C1 segment of cervical spinal cord (tissue), 14 donors: ENCODE measurements at regions not wholly inside any gene's neighbourhood (a gene's known extent, or its start where the extent isn't known, plus 50 kb on each side); places are given as distances from the start of the nearest gene placed in this dataset.
"Not testable (repeated sequence)": the region's sequence is repeated elsewhere in the genome, so short reads cannot be mapped to it uniquely, and the experiment has no call there.

Source experiments
- DNase-seq, 14 donors: peaks; one replicate each; lab custom pipeline; 2025; lab: John Stamatoyannopoulos, UW

DNA sequence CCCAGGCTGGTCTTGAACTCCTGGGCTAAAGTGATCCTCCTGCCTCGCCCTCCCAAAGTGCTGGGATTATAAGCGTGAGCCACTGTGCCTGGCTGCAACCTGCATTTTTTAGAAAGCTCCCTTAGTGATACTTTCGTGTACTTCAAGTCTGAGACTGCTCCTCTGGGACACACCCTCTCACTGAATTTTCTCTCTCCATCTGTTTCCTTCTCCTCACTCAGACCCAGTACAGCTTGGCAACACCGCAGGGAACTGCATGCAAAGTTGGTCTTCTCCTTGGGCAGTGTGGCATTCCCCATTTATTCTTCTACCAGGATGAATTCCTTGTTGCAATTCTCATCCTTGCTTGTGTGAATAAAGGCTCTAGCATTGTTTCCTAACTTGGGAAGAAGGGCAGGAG is 175.9 kb downstream of the LPIN1 start:
- DNase-seq, result no peak

DNA sequence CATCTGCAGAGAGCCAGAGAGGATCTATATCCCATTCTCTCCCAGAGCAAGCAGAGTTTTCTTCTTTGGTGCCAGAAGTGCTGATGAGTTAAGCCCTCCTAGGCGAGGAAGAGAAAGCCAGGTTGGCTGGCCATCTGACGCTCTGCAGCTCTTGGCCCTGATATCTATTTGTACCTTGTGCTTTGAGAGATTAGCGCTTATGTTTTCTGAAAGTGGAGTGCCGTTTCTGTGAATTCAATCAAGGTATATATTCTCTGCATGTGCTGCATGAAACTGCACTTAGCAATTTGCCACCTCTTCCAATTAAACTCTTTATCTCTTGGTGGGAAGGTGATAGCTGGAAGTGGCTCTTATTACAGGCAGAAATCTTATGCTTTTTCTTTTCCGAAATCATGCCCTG is 177.5 kb downstream of the LPIN1 start:
- DNase-seq, result no peak

DNA sequence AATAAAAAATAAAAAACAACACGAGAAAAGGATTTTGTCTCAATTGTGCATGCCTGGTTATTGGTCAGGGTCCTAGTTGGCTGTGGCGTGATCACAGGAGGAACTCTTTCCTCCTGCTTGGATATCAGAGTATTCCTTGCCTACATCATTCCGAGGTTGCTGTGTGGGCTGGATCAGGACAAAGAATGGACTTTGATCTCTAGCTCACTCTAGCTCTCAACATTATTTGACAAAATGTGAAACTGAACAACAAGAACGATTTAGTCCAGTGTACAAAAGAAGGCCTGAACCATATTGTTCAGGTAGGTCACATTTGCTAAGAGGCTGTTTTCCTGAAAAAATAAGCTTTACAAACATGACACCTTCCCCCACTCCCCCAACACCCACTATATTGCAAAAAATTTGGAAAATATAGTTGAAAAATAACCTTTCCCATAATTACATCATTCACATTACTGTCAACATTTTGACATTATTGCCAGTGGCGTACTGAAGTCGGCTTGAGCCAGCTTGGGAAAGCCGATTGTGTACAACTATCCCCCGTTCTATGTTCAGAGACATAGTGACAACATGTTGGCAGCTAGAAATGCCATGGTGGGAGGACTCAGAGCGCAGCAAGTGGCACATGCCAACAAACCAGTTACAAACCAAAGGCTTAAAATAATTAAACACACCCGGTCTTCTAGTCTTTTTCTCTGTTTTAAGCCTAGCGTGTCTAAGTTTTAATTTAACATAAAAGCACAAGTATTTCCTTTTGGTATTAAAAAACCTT is 179.0 kb downstream of the LPIN1 start:
- no peak for DNase-seq

DNA sequence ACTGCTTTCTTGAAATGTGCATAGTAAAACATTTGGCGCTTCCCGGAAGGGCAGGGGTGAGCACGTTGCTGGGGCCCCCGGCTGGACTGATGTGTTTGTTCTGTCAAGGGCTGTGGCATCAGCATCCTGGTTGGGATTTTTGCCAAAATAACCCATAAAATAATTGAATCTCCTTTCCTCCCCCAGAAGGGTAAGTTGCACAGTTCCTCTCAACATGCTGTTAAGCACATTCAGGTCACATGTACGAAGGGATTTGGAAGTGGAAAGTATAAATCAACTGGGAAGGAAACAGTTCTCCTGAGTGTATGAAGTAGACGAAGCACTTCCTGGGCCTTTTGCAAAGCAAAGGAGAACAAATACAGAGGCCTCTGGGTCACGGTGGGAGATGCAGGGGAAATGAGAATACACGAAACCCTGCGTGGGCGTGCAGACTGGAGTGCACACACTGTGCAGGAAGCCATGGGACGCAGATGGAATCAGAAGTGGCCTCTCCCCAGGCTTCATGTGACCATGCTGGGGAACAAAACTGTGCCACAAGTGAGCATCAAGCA is 183.9 kb downstream of the LPIN1 start:
- no peak for DNase-seq

DNA sequence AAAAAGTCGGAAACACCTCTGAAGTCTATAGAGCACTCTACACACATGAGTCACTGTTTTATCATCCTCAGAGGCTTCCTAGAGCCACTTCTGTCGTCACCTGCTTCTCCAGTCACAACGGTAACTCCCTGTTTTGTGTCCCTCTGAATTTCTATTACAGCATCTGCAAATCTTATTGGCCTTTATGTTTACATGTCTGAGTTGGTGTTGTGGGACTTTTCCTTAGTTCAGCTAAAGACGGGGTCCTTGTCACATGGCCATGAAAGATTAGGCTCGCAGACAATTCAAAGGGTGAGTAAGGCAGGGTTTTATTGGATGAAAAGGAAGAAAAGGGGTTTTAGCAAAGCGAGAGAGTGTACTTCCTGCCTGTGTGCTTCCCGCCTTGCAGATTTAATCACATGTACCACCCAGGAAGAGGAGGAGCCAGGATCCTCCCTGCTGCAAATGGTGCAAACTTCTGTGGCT is 185.6 kb downstream of the LPIN1 start:
- no peak for DNase-seq

DNA sequence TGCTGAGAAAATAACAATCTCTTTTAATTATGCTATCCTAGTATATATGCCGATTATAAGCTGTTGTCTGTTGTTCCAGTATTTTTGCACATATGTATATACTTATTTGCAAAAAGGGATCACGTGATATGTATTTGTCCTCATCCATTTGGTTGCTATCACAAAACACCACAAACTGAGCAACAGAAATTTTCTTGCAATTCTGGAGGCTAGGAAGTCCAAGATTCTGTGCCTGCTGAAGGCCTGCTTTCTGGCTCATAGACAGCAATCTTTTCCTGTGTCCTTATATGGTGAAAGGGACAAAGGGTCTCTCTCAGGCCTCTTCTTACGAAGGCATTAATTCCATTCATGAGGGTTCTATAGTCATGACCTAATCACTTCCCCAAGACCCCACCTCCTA is 186.5 kb downstream of the LPIN1 start:
- no peak for DNase-seq

DNA sequence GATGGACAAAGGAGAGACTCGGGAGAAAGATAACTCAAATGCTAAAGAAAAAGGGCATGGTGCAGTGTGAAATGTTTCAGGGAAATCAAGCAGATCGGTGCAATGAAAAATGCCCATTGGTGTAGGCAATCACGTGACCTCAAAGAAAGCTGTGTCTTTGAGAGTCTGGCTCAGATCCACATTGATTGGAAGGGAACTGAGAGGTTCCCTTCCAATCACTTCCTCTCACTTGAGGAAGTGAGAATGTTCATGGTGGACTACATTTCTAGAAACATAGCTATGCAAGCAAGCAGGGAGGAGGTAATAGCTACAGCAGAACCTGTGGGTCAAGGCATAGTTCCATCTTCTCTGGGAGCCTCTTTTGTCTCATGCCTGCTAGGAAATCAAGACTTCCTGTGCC is 187.4 kb downstream of the LPIN1 start:
- DNase-seq, result no peak

DNA sequence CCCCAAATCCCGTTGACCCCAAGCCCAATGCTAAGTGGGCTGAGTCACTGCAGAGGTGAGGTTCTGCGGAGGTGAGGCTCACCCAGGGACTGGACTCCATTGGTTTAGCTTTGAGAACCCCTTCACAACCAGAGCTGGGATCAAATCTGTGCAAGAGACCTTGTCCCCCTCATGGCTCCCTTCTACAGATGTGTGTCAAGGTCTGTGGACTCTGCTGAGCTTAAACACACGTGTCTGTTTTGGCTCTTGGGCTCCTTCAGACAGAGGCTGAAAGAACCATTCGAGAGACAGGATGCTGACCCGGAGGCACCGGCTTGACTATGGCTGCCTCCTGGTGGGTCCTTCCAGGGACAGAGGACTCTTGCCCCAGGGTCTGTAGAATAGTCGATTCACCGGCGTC is 190.3 kb downstream of the LPIN1 start:
- no peak for DNase-seq

DNA sequence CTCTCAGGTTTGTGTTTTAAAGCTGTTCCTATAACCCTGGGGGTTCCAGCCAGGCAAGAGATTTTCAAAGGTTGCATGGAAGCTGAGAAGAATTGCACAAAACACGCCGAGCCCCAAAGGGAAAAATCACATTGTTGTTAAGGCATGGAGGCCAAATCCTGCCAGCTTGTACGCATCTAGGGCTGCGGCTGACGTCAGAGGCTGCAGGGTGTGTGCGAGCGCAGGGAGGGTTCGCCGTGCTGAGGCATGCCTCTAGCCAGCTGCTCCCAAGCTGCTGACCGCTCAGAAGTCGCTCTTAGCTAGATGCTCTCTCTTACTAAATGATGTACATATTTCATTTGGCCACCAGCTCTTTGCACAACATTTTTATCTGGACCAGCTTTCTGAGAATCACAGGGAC is 191.8 kb downstream of the LPIN1 start:
- no peak for DNase-seq

DNA sequence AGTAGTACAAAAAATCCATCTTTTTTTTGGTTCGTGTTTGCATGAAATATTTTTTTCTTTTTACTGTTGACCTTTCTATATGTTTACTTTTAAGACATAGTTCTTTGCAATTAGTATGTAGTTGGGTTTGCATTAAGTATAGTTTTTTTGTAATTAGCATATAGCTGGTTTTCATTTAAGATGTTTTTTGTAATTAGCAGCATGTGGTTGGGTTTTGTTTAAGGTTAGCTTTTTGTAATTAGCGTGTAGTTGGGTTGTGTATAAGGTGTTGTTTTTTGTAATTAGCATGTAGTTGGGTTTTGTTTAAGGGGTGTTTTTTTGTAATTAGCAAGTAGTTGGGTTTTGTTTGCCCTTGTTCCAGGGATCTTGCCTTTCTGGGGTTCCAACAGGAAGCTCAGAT is 193.1 kb downstream of the LPIN1 start:
- DNase-seq, result no peak

DNA sequence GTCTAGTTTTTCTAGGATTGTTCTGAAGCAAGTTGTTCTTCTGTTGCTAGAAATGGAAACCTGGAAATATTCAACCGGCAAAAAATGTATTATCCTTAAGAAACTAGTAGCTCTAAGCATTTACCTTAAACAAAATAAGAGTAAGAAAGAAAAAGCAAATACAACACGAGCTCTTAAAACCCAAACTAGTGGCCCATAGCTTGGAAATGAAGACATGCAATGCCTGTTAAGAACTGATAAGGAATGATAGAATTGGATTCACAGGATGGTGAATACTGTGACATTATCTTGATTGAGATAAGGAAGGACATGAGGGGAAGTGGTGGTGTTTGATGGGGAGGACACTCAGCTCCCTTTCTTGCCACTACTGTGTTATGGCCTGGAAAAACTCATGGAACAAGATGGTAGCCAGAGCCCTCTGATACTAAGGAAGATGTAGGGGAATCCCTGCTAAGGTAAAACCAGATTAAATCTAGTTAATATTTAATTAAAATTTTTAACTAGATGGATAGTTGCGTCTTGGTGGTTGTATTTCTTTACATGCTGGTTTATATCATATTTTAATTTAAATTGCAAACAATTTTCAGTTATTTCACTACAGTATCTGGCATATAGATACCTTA is 193.8 kb downstream of the LPIN1 start:
- DNase-seq, result no peak

DNA sequence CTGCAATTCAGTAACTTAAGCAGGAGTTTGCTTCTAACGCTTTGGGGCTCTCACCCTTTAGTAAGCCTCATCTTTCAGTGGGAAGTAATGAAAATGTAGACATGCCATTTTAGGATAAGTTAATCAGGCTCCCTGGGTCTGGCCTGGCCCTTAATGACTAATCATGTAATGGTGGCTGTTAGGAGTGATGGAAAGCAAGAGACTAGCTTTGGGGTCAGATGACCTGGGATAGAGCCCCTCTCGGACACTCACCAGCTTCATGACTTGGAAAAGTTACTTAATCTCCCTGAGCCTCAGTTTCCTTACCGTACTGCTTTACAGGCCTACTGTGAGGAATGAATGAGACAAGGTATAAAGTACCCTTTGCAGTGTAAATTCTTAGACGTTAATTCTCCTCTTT is 194.4 kb downstream of the LPIN1 start:
- DNase-seq, result no peak

DNA sequence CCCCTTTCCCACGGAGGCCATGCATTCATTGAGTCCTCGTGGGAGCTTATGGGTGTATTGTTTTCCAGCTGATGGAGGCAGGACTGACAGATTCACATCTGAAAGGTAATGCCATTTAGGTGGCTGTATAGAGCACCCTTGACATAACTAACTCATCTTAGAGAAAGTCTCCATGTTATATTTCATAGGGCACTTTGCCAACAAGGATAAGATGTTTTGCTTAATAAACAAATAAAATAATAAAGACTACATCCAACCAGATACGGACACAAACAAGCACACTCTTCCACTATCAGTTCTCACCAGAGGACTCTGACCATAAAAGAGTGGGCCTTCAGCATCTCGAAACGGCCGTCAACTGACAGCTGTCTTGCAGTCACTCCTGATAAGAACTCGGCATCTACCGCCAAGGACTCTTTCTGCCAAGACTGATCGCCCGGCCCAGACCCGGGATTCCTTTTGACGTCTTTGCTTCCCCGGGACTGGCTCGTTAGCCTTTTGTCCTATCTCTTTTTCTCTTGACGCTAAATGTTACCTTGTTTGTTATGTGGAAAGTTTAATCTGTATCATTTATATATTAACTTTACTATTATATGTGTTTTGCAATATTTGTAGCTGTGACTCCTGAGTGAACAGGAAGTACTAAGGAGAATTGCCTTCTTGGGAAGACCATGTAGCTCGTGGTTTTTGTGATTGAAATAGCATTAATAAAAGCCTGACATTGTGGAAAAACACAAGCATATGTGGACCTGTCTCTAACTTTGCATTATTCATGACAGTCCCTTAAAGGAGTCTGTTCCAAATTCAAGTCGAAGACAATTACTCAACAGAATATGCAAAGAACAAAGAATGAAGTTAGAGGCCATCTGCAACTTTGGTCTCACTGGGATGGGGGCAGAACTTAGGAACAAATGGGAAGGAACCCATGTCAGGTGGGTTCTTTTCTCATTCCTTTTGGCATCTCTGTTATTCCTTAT is 195.1 kb downstream of the LPIN1 start:
- DNase-seq, result no peak

DNA sequence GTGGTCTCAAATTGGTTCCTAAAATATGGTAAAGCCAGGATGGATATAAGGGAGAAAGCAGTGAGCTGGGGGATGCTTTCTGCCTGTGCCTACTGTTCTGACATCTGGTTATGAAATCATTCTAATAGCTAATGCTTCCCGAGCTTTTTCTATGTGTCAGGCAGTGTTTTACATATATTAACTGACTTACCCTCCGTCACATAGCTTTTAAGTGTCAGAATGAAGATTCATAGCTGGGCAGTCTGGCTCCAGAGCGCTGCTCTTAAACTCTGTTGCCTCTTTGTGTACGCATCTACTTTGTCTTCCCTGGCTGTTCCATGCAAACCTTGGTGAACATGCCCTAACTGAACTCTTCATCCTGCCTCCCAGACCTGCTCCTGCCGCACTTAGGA is 195.7 kb downstream of the LPIN1 start:
- no peak for DNase-seq

DNA sequence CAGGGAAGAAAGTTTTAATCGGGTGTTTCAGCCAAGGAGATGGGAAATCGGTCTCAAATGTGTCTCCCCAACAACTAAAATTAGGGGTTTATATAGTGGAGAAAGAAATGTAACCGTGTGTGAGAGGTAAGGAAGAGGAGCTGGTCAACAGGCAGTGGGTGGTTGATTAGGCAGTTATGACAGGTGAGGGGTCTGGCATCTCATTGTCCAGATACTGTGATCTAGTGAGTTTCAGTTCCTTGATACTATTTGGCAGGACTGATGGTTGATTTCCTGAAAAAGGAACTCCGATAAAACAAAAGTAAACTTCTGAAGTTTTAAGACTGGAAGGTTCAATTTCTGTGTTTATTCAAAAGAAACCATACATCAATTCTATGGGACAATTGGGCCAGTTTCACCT is 197.9 kb downstream of the LPIN1 start:
- no peak for DNase-seq

DNA sequence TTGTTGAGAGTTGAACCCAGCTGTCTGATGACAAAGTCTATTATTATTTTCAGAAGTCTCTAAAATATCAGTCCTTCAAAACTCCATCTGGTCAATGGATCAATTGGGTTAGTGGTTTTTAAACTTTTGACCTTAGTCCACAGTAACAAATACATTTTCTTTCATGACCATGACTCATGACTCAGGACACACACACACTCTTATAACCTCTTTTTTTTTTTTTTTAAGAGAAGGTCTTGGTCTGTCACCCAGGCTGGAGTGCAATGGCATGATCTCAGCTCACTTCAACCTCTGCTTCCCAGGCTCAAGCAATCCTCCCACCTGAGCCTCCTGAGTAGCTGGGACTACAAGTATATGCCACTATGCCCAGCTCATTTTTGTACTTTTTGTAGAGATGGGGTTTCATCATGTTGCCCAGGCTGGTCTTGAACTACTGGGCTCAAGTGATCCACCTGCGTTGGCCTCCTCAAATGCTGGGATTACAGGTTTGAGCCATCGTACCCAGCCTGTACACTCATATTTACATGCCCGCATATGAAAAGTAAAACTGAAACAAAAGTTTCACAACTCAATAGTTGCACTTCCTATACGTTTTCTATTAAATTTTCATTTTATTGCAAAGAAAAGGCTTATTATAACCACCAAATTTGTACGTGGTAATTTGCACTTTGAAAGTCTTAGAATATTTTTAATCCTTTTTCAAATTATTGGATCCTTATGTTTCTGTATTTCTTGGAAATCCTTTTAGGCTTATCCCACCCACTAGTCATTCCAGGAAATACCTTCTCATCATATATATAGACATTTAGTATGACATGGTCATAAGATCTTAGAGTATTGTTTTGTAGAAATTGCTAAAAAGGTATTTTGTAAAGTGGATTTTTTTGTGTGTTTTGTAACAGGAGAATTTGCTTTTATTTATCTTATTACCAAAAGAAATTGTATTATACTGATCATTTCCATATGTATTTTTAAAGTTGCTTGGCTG is 199.0 kb downstream of the LPIN1 start:
- DNase-seq, result no peak

DNA sequence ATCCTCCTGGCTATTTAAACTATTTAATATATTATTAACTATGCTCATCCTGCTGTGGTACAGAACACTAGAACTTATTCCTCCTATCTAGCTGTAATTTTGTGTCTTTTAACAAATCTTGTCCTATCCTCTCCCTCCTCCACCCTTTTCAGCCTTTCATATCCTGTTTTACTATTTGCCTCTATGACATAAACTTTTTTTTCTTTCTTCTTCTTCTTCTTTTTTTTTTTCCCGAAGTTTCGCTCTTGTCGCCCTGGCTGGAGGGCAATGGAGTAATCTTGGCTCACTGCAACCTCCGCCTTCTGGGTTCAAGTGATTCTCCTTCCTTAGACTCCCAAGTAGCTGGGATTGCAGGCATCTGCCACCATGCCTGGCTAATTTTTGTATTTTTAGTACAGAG is 201.5 kb downstream of the LPIN1 start:
- DNase-seq, result no peak

DNA sequence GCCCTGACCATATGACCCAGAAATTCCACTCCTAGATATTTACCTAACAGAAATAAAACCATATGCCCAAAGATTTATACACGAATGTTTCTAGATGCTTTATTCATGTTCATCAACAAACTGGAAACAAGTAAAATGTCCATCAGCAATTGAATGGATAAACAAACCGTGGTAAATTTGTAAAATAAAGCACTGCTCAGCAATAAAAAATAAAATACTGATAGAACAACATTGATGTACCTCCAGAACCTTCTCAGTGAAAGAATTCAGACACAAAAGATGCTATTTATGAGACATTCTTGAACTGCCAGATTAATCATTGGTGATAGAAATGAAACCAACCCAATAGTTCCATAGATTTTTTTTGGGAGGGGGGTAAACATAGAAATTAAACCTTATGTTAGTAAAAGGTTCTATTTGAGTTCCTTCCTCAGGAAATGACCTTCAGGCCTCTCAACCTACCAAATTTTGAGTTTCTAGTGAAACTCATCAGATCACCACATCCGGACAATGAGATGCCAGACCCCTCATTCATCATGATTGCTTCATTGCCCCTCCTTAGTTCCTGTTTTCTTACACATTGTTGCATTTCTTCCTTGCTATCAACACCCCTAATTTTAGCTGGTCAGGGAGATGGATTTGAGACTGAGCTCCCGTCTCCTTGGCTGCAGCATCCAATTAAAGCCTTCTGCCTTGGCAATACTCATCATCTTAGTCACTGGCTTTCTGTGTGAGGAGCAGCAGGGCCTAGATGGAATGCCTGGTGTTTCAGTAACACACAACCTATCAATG is 203.5 kb downstream of the LPIN1 start:
- no peak for DNase-seq

DNA sequence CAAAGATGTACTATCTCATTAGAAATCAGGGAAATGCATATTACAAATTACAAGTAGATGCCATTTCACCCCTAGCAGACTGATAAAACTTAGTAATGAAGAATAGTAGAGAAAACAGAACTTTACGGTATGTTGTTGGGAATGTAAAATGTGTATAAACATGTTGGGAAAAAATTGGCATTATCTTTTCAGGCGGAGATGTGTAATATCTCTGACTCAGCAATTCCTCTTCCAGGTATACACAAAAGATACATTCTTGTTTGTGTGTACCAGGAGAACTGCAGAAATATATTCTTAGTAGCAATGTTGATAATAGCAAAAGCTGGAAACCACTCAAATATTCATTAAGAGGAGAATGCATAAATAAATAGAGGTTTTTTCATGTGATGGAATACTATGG is 204.5 kb downstream of the LPIN1 start:
- no peak for DNase-seq

DNA sequence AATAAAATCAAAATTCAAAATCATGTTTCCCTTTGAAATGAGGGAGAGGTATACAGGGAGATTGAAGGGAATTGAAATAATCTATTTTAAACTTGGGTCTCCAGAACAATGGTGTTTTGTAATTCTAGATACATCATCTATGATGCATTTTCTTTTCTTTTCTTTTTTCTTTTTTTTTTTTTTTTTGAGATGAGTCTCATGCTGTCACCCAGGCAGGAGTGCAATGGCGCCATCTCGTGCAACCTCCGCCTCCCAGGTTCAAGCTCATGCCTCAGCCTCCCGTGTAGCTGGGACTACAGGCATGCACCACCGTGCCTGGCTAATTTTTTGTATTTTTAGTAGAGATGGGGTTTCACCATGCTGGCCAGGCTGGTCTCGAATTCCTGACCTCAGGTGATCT is 205.1 kb downstream of the LPIN1 start:
- not testable (repeated sequence) for DNase-seq
